Adrenal gland (tissue), 9 donors: ENCODE measurements at regions not wholly inside any gene's neighbourhood (a gene's known extent, or its start where the extent isn't known, plus 50 kb on each side); places are given as distances from the start of the nearest gene placed in this dataset.

Experiments
- DNase-seq, 7 donors: peaks; one replicate each; pipeline ENCODE4 v3.0.0-alpha.2; 2019 to 2020
- H3K27ac ChIP-seq, 5 donors: fragments of 200-600 bp; sonication (generic) in 4 of 5; 1 replicate in 3 of 5; 2 replicates in 2 of 5; pipeline versions ENCODE4 v1.5.1 to v1.8.0; 2016 to 2020; ENCODE audit warnings: mild to moderate bottlenecking in 1 of 5
- H3K27me3 ChIP-seq: fragments of 200-600 bp; 2 replicates; pipeline ENCODE4 v1.8.0; 2021
- H3K36me3 ChIP-seq, 2 donors: fragments of 200-600 bp; replicated peaks in 1 of 2; 1 replicate in 1 of 2; 2 replicates in 1 of 2; pipeline versions ENCODE4 v1.5.1 to v1.8.0; 2018 to 2022
- H3K4me1 ChIP-seq, 2 donors: fragments of 200-600 bp; replicated peaks in 1 of 2; 1 replicate in 1 of 2; 2 replicates in 1 of 2; pipeline versions ENCODE4 v1.5.1 to v1.8.0; 2018 to 2021
- H3K4me3 ChIP-seq, 4 donors: fragments of 200-600 bp; sonication (generic) in 3 of 4; one replicate each; pipeline ENCODE4 v1.5.1; 2016 to 2018
- H3K9me3 ChIP-seq, 3 donors: fragments of 200-600 bp; sonication (generic) in 1 of 3; replicated peaks in 1 of 3; 1 replicate in 2 of 3; 2 replicates in 1 of 3; pipeline versions ENCODE4 v1.5.1 to v1.8.0; 2016 to 2021
- CTCF ChIP-seq, 6 experiments: fragments of 450-650 bp in 4 of 6; fragments of 200-600 bp in 2 of 6; sonication (generic) in 1 of 6; IDR thresholded peaks; 1 replicate in 5 of 6; 2 replicates in 1 of 6; pipeline versions ENCODE4 v1.5.1 to v1.8.0; 2016 to 2021; ENCODE audit warnings: antibody characterized with exemption in 6 of 6, mild to moderate bottlenecking in 2 of 6, moderate library complexity in 1 of 6
- POLR2A ChIP-seq, 2 donors: fragments of 450-650 bp; IDR thresholded peaks; one replicate each; pipeline ENCODE4 v1.6.1; 2017; ENCODE audit warnings: antibody characterized with exemption in 2 of 2, mild to moderate bottlenecking in 2 of 2, moderate library complexity in 1 of 2
- WGBS, 4 donors: extraction: QIAGEN DNeasy Blood & Tissue Kit in 2 of 4; methylation state at CpG; one replicate each; pipeline versions ENCODE4 v1.1.5 to v1.1.7; 2013 to 2017; 5-methylcytosine and 5-hydroxymethylcytosine counted together
- intact Hi-C, 2 donors: fragments of 100-400 bp; cut with DNase I; formaldehyde crosslinking; loops; one replicate each; pipeline versions ENCODE4 v1.14.1 to v1.15.0; 2022 to 2023
- donor health status: healthy with polysubstance abuse.
- donor health status: Bipolar disorder and iron deficiency.
- donor health status: DM: yes; HTN: yes; CAD: no.
- donor health status: DM: no; HTN: no; CAD: no.
- donor health status: DM: no; HTN: no; CAD: no.

- H3K27ac ChIP-seq, result no peak overlapping the region
- peak; percentile 52 to 89 (median 71) for DNase-seq
- intact Hi-C loops, result no loop called here
Measured at GRCh38 chr2:42859006-42859552, 66.7 kb upstream of the HAAO start.

GRCh38 chr2:42858140-42859005 is 66.0 kb upstream of the HAAO start:
- no peaks in the 10 kb centered on the region for H3K4me1 ChIP-seq
- H3K27me3 ChIP-seq, result no peaks in the 10 kb centered on the region
- DNase-seq, result no peak
- no peak overlapping the region for H3K4me3 ChIP-seq
- intact Hi-C loops, result no loop called here
- no peaks in the 10 kb centered on the region for H3K36me3 ChIP-seq
- TF ChIP-seq POLR2A (IDR thresholded peaks at IDR 0.05) (no peak), CTCF (IDR thresholded peaks at IDR 0.05) (no peak)
- no peaks in the 10 kb centered on the region for H3K9me3 ChIP-seq
- H3K27ac ChIP-seq, result no peak overlapping the region
- 63 to 76% (median 69%) methylated on average over 4 of the region's 4 CpGs for WGBS, 4 donors

More at GRCh38 chr2:42859006-42859552, 66.7 kb upstream of the HAAO start:
- TF ChIP-seq POLR2A (IDR thresholded peaks at IDR 0.05), result no peak
- TF ChIP-seq CTCF (IDR thresholded peaks at IDR 0.05), result peak; percentile 76 to 94 (median 88)
- Histone ChIP-seq H3K27me3 (no peaks in the 10 kb centered on the region), H3K36me3 (no peaks in the 10 kb centered on the region), H3K9me3 (no peaks in the 10 kb centered on the region), H3K4me1 (no peaks in the 10 kb centered on the region), H3K4me3 (no peak overlapping the region)
- WGBS, 4 donors, result 25 to 61% (median 41%) methylated on average over 2 of the region's 2 CpGs

GRCh38 chr2:42856891-42857632 is 64.7 kb upstream of the HAAO start:
- no peaks in the 10 kb centered on the region for H3K27me3 ChIP-seq
- TF ChIP-seq CTCF (IDR thresholded peaks at IDR 0.05), result no peak
- no peak for TF ChIP-seq POLR2A (IDR thresholded peaks at IDR 0.05)
- WGBS, 4 donors, result 83 to 91% (median 88%) methylated on average over 11 to 23 of the region's 23 CpGs
- intact Hi-C loops, result no loop called here
- no peak overlapping the region for H3K4me3 ChIP-seq
- no peaks in the 10 kb centered on the region for H3K36me3 ChIP-seq
- no peak for DNase-seq
- H3K27ac ChIP-seq, result peak overlapping the region in 2 of 5 donors; percentile 12 to 61
- H3K4me1 ChIP-seq, result no peaks in the 10 kb centered on the region
- no peaks in the 10 kb centered on the region for H3K9me3 ChIP-seq
